ENCODE measurements at regions not wholly inside any gene's neighbourhood (a gene's known extent, or its start where the extent isn't known, plus 50 kb on each side); places are given as distances from the start of the nearest gene placed in this dataset.

GRCh38 chr13:85298387-85298924 lies 500.8 kb downstream of the SLITRK6 start:
- Histone ChIP-seq H3K27ac (ENCODE audit: low read depth in 1 of 2, low read length in 1 of 2) (no peak overlapping the region), H3K36me3 (ENCODE audit: control insufficient read depth in 4 of 4, insufficient read depth in 4 of 4, low read length in 4 of 4) (no peaks in the 10 kb centered on the region), H3K4me1 (ENCODE audit: control insufficient read depth in 5 of 5, insufficient read depth in 5 of 5, low read length in 5 of 5) (peaks cover 0 to 1% (median 0%) of the 10 kb centered on the region in 5 donors), H3K4me3 (no peak overlapping the region), H3K27me3 (ENCODE audit: control insufficient read depth in 3 of 3, insufficient read depth in 3 of 3, low read length in 2 of 3) (no peaks in the 10 kb centered on the region), H3K9ac (ENCODE audit: insufficient read depth in 1 of 2, low read length in 2 of 2) (no peak overlapping the region), H3K9me3 (ENCODE audit: control insufficient read depth in 4 of 4, insufficient read depth in 3 of 4, low read length in 3 of 4) (peaks cover 0 to 3% (median 0%) of the 10 kb centered on the region in 4 donors)
- 74 to 78% methylated on average over 1 of the region's 1 CpG for WGBS, 2 donors
- no peak for DNase-seq
- no peak for ATAC-seq (ENCODE audit: insufficient read depth, low FRiP score)
- TF ChIP-seq, protein P1, sequence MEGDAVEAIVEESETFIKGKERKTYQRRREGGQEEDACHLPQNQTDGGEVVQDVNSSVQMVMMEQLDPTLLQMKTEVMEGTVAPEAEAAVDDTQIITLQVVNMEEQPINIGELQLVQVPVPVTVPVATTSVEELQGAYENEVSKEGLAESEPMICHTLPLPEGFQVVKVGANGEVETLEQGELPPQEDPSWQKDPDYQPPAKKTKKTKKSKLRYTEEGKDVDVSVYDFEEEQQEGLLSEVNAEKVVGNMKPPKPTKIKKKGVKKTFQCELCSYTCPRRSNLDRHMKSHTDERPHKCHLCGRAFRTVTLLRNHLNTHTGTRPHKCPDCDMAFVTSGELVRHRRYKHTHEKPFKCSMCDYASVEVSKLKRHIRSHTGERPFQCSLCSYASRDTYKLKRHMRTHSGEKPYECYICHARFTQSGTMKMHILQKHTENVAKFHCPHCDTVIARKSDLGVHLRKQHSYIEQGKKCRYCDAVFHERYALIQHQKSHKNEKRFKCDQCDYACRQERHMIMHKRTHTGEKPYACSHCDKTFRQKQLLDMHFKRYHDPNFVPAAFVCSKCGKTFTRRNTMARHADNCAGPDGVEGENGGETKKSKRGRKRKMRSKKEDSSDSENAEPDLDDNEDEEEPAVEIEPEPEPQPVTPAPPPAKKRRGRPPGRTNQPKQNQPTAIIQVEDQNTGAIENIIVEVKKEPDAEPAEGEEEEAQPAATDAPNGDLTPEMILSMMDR (IDR thresholded peaks at IDR 0.05; ENCODE audit: control extremely low read depth, extremely low read depth) = no peak

- Histone ChIP-seq H3K36me3 (ENCODE audit: control insufficient read depth in 4 of 4, insufficient read depth in 4 of 4, low read length in 4 of 4) (no peaks in the 10 kb centered on the region), H3K9ac (ENCODE audit: insufficient read depth in 1 of 2, low read length in 2 of 2) (no peak overlapping the region), H3K27ac (ENCODE audit: low read depth in 1 of 2, low read length in 1 of 2) (no peak overlapping the region), H3K27me3 (ENCODE audit: control insufficient read depth in 3 of 3, insufficient read depth in 3 of 3, low read length in 2 of 3) (no peaks in the 10 kb centered on the region), H3K9me3 (ENCODE audit: control insufficient read depth in 4 of 4, insufficient read depth in 3 of 4, low read length in 3 of 4) (peaks cover 0 to 2% (median 0%) of the 10 kb centered on the region in 4 donors), H3K4me1 (ENCODE audit: control insufficient read depth in 5 of 5, insufficient read depth in 5 of 5, low read length in 5 of 5) (peaks cover 0 to 5% (median 0%) of the 10 kb centered on the region in 5 donors), H3K4me3 (no peak overlapping the region)
- no peak for DNase-seq
- 96 to 100% methylated on average over 1 of the region's 1 CpG for WGBS, 2 donors
- TF ChIP-seq, protein P1 (IDR thresholded peaks at IDR 0.05; ENCODE audit: control extremely low read depth, extremely low read depth) = no peak
- no peak for ATAC-seq (ENCODE audit: insufficient read depth, low FRiP score)
Measured at GRCh38 chr13:85288698-85289097, 510.5 kb downstream of the SLITRK6 start.

DNA sequence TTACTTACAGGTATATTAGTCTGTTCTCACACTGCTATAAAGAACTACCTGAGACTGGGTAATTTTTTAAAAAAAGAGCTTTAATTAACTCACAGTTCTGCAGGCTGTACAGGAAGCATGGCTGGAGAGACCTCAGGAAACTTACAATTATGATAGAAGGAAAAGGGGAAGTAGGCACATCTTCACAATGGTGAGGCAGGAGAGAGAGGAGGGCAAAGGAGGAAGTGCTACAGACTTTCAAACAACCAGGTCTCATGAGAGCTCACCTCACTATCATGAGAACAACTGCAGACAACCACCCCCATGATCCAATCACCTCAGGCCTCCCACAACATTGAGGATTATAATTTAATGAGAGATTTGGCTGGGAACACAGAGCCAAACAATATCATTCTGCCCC lies 511.7 kb downstream of the SLITRK6 start:
- Histone ChIP-seq H3K27me3 (ENCODE audit: control insufficient read depth in 3 of 3, insufficient read depth in 3 of 3, low read length in 2 of 3) (no peaks in the 10 kb centered on the region), H3K4me1 (ENCODE audit: control insufficient read depth in 5 of 5, insufficient read depth in 5 of 5, low read length in 5 of 5) (peaks cover 0 to 6% (median 0%) of the 10 kb centered on the region in 5 donors), H3K36me3 (ENCODE audit: control insufficient read depth in 4 of 4, insufficient read depth in 4 of 4, low read length in 4 of 4) (no peaks in the 10 kb centered on the region), H3K9me3 (ENCODE audit: control insufficient read depth in 4 of 4, insufficient read depth in 3 of 4, low read length in 3 of 4) (peaks cover 0 to 4% (median 0%) of the 10 kb centered on the region in 4 donors), H3K9ac (ENCODE audit: insufficient read depth in 1 of 2, low read length in 2 of 2) (no peak overlapping the region), H3K27ac (ENCODE audit: low read depth in 1 of 2, low read length in 1 of 2) (no peak overlapping the region), H3K4me3 (no peak overlapping the region)
- no peak for DNase-seq
- no peak for ATAC-seq (ENCODE audit: insufficient read depth, low FRiP score)
- TF ChIP-seq, protein P1 (IDR thresholded peaks at IDR 0.05; ENCODE audit: control extremely low read depth, extremely low read depth) = no peak

DNA sequence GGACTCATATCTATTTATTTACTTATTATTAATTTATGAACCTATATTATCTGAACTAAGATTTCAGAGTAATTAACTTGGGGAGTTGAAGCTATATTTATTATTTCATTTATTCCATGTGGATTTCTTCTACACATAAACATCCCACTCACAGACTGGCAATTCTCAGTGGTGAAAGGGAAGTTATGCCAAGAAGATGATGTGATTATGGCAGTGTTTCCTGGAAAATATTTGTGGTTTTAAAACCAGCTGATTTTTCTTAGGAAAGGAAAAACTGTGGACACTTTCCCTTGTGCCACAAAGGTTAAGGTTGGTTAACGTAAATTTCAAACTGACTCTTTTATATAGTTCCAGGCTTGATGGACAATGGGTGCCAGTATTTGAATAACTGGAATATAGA lies 513.1 kb downstream of the SLITRK6 start:
- Histone ChIP-seq H3K27me3 (ENCODE audit: control insufficient read depth in 3 of 3, insufficient read depth in 3 of 3, low read length in 2 of 3) (no peaks in the 10 kb centered on the region), H3K9ac (ENCODE audit: insufficient read depth in 1 of 2, low read length in 2 of 2) (no peak overlapping the region), H3K9me3 (ENCODE audit: control insufficient read depth in 4 of 4, insufficient read depth in 3 of 4, low read length in 3 of 4) (peaks cover 0 to 4% (median 0%) of the 10 kb centered on the region in 4 donors), H3K36me3 (ENCODE audit: control insufficient read depth in 4 of 4, insufficient read depth in 4 of 4, low read length in 4 of 4) (no peaks in the 10 kb centered on the region), H3K27ac (ENCODE audit: low read depth in 1 of 2, low read length in 1 of 2) (no peak overlapping the region), H3K4me3 (no peak overlapping the region), H3K4me1 (ENCODE audit: control insufficient read depth in 5 of 5, insufficient read depth in 5 of 5, low read length in 5 of 5) (peaks cover 0 to 6% (median 0%) of the 10 kb centered on the region in 5 donors)
- WGBS, 2 donors = 73 to 93% methylated on average over 1 of the region's 1 CpG
- TF ChIP-seq, protein P1 (IDR thresholded peaks at IDR 0.05; ENCODE audit: control extremely low read depth, extremely low read depth) = no peak
- peak in 2 of 3 donors; percentile 19 to 37 for DNase-seq
- no peak for ATAC-seq (ENCODE audit: insufficient read depth, low FRiP score)

All from lung (tissue), 11 donors.